Tibial nerve (tissue), 4 donors: ENCODE measurements at regions not wholly inside any gene's neighbourhood (a gene's known extent, or its start where the extent isn't known, plus 50 kb on each side); places are given as distances from the start of the nearest gene placed in this dataset.

Experiments
- DNase-seq, 2 donors: peaks; one replicate each; pipeline ENCODE4 v3.0.0-alpha.2; 2019; ENCODE audit warnings: low spot score in 2 of 2
- H3K27ac ChIP-seq, 4 donors: fragments of 200-600 bp; sonication (generic) in 3 of 4; one replicate each; pipeline ENCODE4 v1.5.1; 2017 to 2019; ENCODE audit warnings: mild to moderate bottlenecking in 1 of 4
- H3K27me3 ChIP-seq, 2 donors: fragments of 200-600 bp; sonication (generic) in 1 of 2; one replicate each; pipeline versions ENCODE4 v1.5.1 to v1.6.0; 2017 to 2019
- H3K36me3 ChIP-seq, 3 donors: fragments of 200-600 bp; sonication (generic); one replicate each; pipeline ENCODE4 v1.5.1; 2018 to 2019
- H3K4me1 ChIP-seq, 4 donors: fragments of 200-600 bp; sonication (generic) in 3 of 4; one replicate each; pipeline ENCODE4 v1.5.1; 2017 to 2019
- H3K4me3 ChIP-seq, 4 donors: fragments of 200-600 bp; sonication (generic) in 3 of 4; one replicate each; pipeline ENCODE4 v1.5.1; 2017 to 2019; ENCODE audit warnings: mild to moderate bottlenecking in 1 of 4, moderate library complexity in 1 of 4
- H3K9me3 ChIP-seq, 4 donors: fragments of 200-600 bp; sonication (generic) in 3 of 4; one replicate each; pipeline ENCODE4 v1.5.1; 2017 to 2019
- CTCF ChIP-seq, 5 experiments: fragments of 200-600 bp in 3 of 5; fragments of 450-650 bp in 2 of 5; sonication (generic) in 3 of 5; IDR thresholded peaks; one replicate each; pipeline ENCODE4 v1.5.1; 2016 to 2019; ENCODE audit warnings: antibody characterized with exemption in 5 of 5, mild to moderate bottlenecking in 3 of 5, moderate library complexity in 2 of 5
- EP300 ChIP-seq, 2 donors: sonication (generic); formaldehyde crosslinking; IDR thresholded peaks; one replicate each; pipeline ENCODE4 v1.6.1; 2017; ENCODE audit warnings: antibody characterized with exemption in 2 of 2, mild to moderate bottlenecking in 1 of 2
- POLR2A ChIP-seq, 2 donors: fragments of 450-650 bp; IDR thresholded peaks; one replicate each; pipeline ENCODE4 v1.6.1; 2017; ENCODE audit warnings: antibody characterized with exemption in 2 of 2, mild to moderate bottlenecking in 2 of 2, moderate library complexity in 2 of 2
- WGBS, 2 donors: methylation state at CpG; one replicate each; pipeline ENCODE4 v1.1.5; 2018; 5-methylcytosine and 5-hydroxymethylcytosine counted together

GRCh38 chr9:38259519-38260218, 132.8 kb upstream of the ALDH1B1 start:
- Histone ChIP-seq H3K36me3 (no peaks in the 10 kb centered on the region), H3K9me3 (peaks cover 0 to 30% (median 0%) of the 10 kb centered on the region in 4 donors), H3K4me1 (no peaks in the 10 kb centered on the region), H3K27me3 (no peaks in the 10 kb centered on the region), H3K27ac (no peak overlapping the region), H3K4me3 (no peak overlapping the region)
- TF ChIP-seq CTCF (IDR thresholded peaks at IDR 0.05) (no peak), POLR2A (IDR thresholded peaks at IDR 0.05) (no peak), EP300 (IDR thresholded peaks at IDR 0.05) (no peak)
- DNase-seq: no peak
- 76 to 92% methylated on average over 8 of the region's 8 CpGs for WGBS, 2 donors

GRCh38 chr9:38259056-38259455, 133.4 kb upstream of the ALDH1B1 start:
- H3K27me3 ChIP-seq: no peaks in the 10 kb centered on the region
- no peaks in the 10 kb centered on the region for H3K36me3 ChIP-seq
- 73 to 79% methylated on average over 2 of the region's 2 CpGs for WGBS, 2 donors
- no peak for TF ChIP-seq EP300 (IDR thresholded peaks at IDR 0.05)
- TF ChIP-seq POLR2A (IDR thresholded peaks at IDR 0.05): no peak
- TF ChIP-seq CTCF (IDR thresholded peaks at IDR 0.05): no peak
- no peaks in the 10 kb centered on the region for H3K4me1 ChIP-seq
- H3K9me3 ChIP-seq: peaks cover 0 to 24% (median 0%) of the 10 kb centered on the region in 4 donors
- no peak overlapping the region for H3K4me3 ChIP-seq
- H3K27ac ChIP-seq: no peak overlapping the region
- DNase-seq: no peak

- H3K4me3 ChIP-seq: no peak overlapping the region
- DNase-seq: no peak
- TF ChIP-seq POLR2A (IDR thresholded peaks at IDR 0.05) (no peak), CTCF (IDR thresholded peaks at IDR 0.05) (no peak), EP300 (IDR thresholded peaks at IDR 0.05) (no peak)
Observed at GRCh38 chr9:38257626-38258215, 134.8 kb upstream of the ALDH1B1 start.

GRCh38 chr9:38256461-38256860, 136.0 kb upstream of the ALDH1B1 start:
- Histone ChIP-seq H3K27ac (no peak overlapping the region), H3K9me3 (peaks cover 0 to 5% (median 0%) of the 10 kb centered on the region in 4 donors), H3K27me3 (no peaks in the 10 kb centered on the region), H3K36me3 (no peaks in the 10 kb centered on the region), H3K4me1 (no peaks in the 10 kb centered on the region), H3K4me3 (no peak overlapping the region)
- DNase-seq: no peak
- TF ChIP-seq CTCF (IDR thresholded peaks at IDR 0.05) (no peak), EP300 (IDR thresholded peaks at IDR 0.05) (no peak), POLR2A (IDR thresholded peaks at IDR 0.05) (no peak)
- 80 to 88% methylated on average over 2 of the region's 2 CpGs for WGBS, 2 donors

More at GRCh38 chr9:38257626-38258215, 134.8 kb upstream of the ALDH1B1 start:
- Histone ChIP-seq H3K27ac (no peak overlapping the region), H3K27me3 (no peaks in the 10 kb centered on the region), H3K9me3 (peaks cover 0 to 11% (median 0%) of the 10 kb centered on the region in 4 donors), H3K36me3 (no peaks in the 10 kb centered on the region), H3K4me1 (no peaks in the 10 kb centered on the region)
- whole genome bisulfite sequencing, 2 donors: 46 to 66% methylated on average over 5 to 6 of the region's 6 CpGs

GRCh38 chr9:38255599-38255998, 136.9 kb upstream of the ALDH1B1 start:
- no peaks in the 10 kb centered on the region for H3K4me1 ChIP-seq
- DNase-seq: no peak
- peaks cover 0 to 5% (median 0%) of the 10 kb centered on the region in 4 donors for H3K9me3 ChIP-seq
- no peak overlapping the region for H3K27ac ChIP-seq
- H3K36me3 ChIP-seq: no peaks in the 10 kb centered on the region
- no peak overlapping the region for H3K4me3 ChIP-seq
- no peaks in the 10 kb centered on the region for H3K27me3 ChIP-seq
- TF ChIP-seq POLR2A (IDR thresholded peaks at IDR 0.05): no peak
- TF ChIP-seq CTCF (IDR thresholded peaks at IDR 0.05): no peak
- TF ChIP-seq EP300 (IDR thresholded peaks at IDR 0.05): no peak
- WGBS, 2 donors: 77 to 84% methylated on average over 3 of the region's 3 CpGs
